Dermis blood vessel endothelial cell (primary cell): ENCODE measurements at regions not wholly inside any gene's neighbourhood (a gene's known extent, or its start where the extent isn't known, plus 50 kb on each side); places are given as distances from the start of the nearest gene placed in this dataset.

Experiments used
- DNase-seq: peaks from one replicate; pipeline ENCODE4 v3.0.0; 2010

DNA sequence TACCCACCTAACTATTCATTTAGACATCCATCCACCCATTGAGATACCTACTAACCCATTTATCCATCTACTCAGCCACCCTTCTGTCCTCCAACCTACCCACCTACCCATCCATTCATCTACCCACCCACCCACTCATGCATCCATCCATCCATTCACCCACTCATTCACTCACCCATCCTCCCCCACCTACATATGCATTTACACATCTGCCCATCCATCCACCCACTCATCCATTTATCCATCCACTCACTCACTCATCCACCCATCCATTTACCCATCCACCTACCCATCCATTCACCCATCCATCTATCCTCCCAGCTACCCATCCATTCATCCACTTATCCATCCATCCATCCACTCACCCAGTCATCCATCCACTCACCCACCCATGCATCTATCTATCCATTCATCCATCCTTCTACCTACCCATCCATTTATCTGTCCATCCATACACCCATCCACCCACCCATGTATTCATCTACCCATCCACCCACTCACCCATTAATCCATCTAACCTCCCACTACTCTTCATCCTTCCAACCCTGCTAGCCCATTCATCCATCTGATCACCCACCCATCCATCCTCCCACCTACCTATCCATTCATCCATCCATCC is 378.7 kb downstream of the CTTN start:
- DNase-seq, result no peak

DNA sequence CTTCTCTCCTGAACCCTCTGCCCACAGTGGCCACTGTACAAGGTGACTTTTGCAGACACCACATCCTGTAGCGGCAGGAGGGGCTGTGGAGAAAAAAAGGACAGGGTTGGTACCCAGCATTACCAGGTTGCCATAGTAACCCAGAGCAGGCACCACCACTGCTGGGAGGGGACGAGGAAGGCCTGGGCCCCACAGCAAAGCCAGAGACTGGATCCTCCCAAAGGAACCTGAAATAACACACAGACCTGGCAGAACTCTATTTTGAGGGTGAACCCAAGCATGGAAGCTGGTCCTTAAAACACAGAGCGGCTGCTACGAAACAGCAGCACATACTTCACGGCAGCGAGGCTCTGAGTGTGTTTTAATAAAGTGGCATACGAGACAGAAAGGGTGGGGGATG is 380.6 kb downstream of the CTTN start:
- no peak for DNase-seq

DNA sequence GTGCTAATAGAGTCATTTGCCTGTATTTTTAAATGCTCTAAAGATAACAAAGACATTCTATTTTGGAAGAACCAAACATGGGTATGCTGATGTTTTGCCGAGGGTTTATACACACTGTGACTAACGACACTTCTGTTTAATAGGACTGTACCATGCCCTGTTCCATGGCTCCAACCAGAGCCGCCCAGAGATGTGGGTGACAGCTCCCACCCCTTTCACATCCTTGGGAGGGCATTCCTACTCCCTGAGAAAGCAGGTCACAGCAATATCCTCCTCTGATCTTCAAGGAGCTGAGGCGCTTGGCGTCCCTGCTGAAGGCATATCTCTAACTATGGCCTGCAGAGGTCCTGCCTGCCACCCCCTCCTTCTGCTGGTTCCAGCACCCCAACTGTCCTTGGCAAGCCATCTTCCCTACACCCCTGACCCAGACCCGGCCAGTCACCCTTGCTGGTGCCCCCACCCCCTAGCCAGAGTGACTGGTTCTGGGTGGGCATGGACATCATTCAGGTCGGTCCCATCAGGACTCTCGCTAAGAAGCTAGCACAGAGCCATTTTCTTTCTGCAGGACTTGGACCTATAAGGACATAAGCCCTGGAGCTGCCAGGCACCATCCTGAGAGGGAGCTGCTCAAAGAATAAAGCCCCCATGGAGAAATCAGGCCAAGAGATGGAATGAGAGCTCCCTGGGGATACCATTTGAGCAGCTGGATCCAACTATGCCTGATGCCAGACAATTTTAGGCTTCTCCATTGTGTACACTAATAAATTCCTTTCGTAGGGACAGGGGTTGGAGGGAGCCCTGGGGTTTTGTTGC is 381.3 kb downstream of the CTTN start:
- no peak for DNase-seq

DNA sequence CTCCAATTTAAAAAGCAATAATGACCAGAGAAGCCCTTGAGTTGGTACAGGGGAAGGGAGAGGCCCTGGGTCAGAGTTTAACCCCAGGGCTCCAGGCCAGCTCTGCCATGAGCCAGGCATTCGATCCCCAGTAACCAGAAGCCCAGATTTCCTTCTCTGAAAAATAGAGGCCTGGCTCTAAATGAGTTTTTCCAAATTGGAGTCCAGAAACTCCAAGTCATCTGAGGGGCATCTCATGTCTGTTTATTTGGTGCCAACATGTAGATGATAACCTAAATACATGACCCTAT is 381.9 kb downstream of the CTTN start:
- no peak for DNase-seq

DNA sequence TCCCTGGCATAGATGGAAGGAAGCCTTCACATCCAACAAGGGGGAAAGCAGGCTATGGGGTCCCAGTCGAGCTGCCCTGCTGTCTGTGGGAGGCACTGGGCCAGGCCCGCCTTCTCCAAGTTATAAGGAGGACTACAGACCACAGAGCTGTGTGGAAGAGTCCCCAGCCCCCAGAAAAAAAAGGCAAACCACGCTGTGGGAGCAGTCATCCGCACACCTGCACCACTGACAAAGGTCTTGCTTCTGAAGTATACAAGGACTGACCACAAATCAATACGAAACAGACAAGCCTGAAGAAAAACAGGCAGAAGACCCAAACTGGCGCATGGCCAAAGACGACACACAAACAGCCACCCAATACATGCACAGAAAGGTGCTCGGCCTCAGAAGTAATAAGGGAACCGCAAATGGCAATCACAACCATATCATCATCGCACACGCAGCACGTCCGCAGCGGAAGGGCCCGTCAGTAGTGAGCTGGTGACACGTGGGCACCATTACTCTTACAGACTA is 384.1 kb downstream of the CTTN start:
- no peak for DNase-seq

DNA sequence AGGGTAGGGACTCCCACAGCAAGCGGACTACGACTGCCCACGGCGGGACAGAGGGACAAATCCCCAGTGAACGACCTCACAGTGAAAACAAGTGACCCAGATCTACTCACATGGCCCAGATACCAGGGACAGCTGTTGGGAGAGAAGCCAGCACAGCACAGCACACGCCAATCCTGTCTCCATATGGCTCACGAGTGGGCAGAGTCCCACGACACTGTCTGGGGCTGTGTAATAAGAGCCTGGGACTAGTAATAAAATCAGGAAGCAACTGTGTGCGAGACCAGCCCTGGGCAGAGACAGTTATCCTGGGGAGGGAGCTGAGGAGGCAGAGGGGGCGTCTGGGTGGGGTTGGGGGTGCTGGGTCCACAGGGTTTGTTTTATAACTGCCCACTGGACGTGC is 385.0 kb downstream of the CTTN start:
- DNase-seq, result no peak

DNA sequence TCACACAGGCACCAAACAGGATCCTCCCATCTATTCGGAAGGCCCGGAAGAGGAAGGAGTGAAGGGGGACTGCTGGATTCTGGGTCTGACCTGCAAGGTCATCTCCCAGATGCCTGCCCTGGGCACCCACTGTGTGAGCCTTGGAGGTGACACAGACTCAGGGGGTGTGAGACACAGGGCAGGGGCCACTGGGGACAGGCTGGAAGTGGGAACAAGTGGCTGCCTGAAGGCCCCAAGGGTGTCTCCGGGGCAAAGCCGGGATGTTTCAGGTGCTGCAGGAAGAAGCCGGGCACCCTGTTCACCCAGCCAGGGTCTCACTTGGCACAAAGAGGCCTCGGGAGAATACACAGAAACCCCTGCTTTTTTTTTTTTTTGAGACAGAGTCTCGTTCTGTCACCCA is 385.5 kb downstream of the CTTN start:
- no peak for DNase-seq

DNA sequence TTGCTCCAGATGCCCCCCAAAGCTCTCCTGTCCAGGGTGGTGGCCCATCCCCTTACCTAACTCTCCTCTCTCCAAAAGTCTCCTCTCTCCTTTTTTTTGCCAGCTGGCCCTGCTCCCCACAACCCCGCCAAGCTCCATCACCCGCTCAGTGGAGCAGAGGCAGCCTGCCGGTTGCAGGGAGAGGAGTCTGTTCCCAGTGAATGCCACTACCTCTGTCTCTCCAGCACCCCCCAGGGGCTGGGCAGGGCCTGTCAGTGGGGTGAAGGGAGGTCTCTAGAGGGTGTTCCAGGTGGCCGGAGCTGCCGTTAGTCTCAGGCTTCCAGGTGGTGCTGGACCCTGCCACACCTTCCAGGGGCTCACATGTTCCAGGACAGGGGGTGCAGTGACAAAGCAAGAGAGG is 387.0 kb downstream of the CTTN start:
- no peak for DNase-seq

DNA sequence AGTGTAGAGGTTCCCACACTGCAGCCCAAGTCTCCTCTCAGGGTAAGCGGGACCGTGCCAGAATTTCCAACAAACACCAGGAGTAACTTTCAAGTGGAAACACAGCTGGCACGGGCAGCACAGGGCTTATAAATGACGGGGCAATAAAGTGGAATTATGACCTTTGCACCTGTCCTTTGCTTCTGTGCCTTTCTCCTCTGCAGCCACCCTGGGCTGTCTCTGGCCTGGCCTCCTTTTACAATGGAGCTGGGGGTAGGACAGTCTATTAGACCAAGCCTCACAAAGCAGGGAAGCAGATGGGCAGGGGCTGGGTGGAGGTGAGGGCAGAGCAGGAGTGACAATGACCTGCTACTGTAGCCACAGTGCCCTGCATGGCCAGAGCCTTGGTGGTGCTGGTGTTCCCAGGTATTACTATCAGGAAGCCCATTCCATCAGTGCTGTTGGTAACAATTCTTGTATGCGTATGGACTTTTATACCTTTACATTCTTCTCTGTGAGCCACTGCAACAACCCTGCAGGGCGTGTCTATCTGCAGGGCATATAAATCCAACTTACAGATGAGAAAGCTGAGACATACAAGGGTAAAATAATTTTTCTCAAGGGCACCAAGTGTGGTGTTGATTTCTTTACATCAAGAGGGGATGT is 387.8 kb downstream of the CTTN start:
- DNase-seq, result no peak

DNA sequence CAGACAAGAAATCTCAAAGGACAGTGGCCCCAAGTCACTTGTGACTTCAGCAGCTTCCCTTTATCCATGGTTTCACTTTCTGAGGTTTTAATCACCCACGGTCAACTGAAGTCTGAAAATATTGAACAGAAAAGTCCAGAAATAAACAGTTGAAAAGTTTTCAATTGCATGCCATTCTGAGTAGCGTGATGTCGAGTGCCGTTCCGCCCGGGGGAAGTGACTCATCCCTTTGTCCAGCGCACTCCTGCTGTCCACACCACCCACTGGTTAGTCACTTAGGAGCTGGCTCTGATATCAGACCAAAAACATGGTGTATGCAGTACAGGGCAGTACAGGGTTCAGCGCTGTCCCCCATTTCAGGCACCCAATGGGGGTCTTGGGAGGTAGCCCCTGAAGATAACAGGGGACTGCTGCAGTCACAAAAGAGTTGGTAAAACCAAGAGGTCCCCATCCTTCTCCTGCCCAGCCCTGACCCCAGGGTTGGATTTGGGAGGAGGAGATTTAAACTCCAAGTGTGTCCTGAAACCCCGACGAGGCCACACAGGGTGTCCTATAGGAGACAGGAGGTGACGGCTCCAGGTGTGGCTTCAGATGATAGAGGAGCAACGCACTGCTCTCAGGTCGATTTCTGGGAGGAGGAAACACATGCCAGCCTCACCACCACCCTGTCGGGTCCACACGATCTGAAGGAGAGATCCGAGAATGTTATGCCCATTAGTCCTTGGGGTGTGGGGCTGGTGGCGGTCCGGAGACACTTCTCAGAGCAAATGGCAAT is 390.1 kb downstream of the CTTN start:
- peak; percentile 89 for DNase-seq

DNA sequence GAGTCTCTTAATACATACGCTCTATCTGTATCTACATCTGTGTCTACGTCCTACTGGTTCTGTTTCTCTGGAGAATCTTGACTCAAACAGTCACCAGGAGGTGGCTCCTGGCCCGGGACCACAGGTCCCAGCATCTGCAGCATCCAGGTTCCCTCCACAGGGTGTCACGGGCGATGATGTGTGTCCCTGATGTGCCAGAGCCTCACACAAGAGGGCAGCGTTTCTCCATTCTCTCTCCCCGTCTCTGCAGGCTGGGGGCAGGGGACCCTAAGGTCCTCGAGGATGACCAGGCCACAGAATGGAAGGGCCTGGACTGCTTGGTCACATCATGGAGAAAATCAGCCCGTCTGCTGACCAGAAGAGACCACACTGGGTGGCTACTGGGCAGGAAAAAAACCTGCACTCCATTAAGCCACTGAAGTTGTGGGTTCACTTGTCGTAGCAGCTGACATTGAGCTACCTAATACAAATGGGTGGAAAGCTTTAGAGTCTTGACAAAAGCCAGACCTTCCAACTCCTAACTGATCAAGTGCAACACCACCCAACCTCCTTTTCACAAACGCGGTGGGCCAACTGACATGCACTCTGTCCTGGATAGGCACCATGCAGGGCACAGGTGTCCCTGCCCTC is 392.5 kb downstream of the CTTN start:
- DNase-seq, result peak; percentile 21

DNA sequence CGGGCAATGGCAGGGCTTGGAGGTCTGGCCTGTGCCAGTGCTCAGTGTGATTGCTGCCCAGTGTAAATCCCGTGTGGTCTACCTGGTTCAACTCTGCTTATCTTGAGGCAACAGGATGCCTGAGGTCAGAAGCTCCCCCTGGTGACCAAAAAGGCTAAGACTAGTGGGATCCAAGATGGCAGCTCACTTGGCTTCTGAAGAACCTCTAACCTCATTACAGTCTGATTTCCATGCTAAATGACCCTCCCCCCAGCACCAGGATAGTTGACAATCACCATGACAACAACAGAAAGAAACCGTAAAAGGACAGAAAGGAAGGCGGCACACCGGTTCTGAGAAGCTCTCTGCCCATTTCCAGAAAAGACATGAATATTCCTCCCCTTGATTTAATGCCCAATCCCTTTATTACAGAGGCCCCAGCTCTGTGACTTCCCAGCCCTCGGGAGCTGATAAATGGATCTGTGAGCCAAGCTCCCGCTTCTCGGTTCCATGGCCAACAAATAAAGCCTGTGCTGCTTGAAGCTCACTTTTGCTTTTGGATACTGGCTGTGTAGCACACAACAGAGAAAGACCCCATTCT is 398.4 kb downstream of the CTTN start:
- peak; percentile 14 for DNase-seq

DNA sequence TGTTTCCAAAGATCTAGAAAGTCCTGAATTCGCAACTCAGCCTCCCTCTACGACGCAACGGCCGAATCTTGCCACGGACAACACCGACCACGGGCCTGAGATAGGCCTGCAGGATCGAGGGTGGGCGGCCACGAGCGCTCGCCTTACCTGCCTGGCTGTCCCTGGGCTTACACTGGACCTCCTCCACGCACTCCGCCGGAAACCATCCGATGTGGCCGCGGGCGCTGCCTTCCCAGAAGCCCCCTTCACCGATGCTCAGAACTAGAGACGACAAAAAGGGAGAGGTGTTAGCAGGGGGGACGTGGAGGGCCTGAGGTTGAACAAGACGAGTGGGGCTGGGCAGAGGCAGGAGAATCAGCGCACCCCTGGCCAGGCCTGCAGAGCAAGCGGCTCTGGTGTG is 400.0 kb downstream of the CTTN start:
- no peak for DNase-seq

DNA sequence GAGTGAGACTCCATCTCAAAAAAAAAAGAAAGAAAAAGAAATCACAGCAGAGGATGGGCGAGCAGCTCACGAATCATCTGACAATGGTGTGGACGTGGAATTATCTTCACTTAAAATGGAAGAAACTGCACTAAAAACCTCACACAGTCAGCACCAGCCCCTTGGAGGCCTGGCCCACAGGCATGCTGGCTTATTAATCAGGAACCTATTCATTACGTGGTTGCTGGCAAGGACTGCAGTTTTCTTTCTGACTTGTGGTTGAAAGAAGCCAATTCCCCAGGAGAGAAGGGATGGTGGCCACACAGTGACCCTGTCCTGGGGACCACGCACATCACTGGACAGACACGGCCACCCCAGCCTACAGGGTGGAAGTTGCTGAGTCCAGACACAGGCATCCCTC is 401.1 kb downstream of the CTTN start:
- DNase-seq, result no peak

DNA sequence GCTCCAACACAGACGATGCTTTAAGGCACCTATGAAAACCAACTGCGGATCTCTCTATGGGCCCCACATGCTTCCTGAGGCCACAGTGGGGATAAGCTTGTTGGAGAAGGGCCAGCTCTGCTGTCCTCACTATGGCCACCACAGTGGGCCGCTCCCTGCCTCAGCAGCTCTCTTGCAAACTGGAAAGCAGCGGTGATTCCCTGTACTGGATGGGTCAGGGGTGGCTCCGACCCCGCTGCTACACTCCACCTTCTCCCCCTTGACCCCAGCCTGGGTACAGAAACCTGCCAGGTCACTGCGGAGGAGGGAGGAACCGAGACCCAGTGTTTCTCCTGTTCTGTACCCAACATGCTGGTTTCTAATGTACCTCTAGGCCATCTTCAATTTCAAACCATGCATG is 403.9 kb downstream of the CTTN start:
- no peak for DNase-seq

DNA sequence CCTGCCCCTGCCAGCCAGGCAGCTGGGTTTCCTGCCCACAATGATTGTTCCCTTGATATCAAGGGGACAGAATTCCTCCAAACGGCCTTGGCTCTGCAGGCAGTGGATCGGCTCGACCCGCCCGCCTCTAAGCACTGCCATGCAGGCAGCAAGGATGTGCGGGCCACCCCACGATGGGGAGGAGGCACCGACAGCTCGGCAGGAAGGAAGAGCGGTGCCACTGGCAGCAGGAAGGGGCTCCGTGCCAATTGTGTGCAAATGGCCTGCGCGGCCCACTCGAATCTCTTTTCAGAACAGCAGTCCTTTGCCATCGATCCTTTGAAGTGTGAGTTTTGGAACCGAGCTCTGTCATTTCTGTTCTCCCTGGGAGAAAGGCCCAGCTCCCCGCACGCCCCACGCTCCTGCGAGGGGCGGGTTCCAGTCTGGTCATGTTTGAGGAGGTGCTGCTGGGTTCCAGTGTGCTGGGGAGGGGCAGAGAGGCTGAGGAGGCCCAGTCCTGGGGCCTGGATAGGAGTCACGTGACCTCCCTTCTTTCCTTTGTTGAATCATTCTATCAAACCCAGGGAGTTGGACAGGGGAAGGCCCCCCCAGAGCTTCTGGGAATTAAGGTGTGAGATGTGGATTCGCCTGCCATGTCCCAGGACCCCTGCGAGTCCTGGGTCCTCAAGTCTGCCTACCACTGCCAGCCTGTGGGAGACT is 406.0 kb downstream of the CTTN start:
- DNase-seq, result no peak

DNA sequence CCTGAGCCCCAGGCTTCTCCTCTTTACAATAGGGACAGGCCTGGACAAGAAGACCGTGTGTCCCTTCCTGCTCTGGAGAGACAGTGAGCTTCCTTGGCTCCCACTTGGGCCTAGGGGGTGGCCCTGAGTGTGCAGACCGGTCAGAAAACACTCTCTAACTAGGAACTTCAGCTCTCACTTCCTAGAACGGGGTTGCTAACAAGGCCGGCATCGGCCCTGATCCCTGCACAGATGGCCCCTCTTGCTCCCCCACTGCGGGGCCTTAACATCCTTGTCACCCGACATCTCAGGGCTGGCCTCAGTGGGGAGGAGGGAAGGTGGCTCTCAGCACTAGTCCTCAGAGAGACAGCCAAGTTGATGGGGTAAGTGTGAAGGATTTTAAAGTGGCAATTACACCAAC is 406.9 kb downstream of the CTTN start:
- DNase-seq, result no peak

DNA sequence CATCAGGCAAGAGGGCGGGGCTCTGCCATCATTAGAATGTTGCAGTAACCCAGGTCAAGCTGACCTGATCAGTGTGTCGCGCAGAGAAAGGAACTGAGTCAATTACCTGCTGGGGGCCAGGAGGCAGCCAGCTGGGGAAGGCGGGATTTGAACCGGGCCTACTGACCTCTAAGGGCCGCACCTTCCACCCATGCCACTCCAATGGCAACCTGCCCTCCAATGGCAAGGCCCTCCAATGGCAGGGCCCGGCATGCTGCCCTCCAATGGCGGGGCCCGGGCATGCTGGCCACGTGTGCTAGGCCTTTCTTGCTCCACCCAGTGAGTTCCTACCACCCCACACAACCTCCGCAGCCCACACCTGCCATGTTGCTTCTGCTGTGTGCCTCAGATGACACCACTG is 407.6 kb downstream of the CTTN start:
- DNase-seq, result no peak

DNA sequence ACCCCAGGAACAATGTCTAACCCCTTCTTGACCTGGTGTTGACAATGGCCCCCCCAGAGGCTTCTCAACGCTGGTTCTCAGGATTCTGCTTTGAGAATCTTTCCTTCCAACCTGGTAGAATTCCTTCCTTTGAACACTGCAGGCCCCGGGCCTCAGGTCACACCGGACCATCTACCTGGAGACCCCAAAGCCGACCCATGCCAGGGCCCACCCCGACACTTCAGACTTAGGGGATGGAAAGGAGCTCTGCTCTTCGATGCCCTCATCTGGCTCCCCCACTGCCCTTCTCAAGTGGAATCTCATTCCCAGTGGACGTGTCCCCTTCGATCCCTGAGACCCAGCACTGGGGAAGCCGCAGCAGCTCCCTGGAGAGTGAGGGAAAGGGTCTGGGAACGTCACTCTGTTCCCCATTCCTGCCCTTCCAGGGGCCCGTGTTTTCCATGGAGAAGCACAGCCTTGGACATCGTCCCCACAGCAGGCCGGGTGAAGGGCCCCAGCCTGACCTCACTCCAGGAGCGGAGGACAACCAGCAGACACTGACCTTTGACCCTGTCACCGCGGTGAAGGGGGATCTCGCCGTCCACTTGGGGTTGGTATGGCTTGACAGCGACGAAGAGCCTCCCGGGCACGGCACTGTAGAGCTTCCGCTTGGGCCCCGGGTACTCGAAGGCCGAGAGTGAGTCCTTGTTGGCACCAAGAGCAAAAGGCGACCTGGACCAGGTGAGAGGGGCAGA is 408.3 kb downstream of the CTTN start:
- no peak for DNase-seq

DNA sequence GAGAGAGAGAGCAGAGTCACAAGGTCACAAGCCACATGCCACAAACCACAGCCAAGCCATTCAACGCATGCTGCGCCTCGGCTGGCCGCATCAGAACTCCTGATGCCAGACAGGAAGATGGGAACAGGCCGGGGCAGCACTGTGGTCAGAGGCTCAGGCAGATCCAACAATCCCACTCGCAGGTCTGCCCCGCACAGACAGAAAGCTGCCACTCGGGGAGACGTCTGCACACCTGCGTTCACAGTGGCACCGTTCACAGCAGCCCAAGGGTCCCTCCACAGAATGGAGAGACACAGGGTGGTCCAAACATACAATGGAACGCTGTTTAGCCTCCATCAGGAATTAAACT is 408.8 kb downstream of the CTTN start:
- no peak for DNase-seq

DNA sequence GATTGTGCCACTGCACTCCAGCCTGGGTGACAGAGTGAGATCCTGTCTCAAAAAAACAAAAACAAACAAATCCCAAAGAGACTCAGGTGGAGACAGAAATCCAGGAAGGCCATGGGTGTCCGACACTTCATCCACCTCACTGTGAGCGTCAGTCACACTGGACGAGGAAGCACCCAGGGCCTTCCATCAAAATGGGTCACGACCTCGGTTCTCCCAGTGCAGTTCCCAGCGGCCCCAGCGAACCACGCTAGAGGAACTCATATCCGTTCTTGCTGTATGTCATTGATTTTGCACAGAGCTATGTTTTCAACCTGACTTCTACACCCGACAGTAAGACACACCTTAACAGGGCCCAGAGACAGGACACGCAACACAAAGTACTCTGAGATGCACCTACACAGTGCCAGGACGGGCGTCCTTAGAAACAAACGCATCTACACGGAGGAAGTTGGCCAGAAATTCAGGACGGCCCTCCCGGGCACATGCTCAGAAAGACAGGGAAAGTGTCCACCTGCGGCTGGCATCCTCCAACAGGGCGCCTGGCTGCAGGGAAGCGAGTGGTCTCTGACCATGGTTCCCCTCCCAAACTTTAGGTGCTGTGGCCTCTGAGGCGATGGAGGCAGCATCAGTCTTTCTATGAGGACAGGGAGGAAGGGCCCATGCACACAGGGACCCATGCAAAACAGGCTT is 410.5 kb downstream of the CTTN start:
- DNase-seq, result no peak
